ENCODE measurements at regions not wholly inside any gene's neighbourhood (a gene's known extent, or its start where the extent isn't known, plus 50 kb on each side); places are given as distances from the start of the nearest gene placed in this dataset.

DNA sequence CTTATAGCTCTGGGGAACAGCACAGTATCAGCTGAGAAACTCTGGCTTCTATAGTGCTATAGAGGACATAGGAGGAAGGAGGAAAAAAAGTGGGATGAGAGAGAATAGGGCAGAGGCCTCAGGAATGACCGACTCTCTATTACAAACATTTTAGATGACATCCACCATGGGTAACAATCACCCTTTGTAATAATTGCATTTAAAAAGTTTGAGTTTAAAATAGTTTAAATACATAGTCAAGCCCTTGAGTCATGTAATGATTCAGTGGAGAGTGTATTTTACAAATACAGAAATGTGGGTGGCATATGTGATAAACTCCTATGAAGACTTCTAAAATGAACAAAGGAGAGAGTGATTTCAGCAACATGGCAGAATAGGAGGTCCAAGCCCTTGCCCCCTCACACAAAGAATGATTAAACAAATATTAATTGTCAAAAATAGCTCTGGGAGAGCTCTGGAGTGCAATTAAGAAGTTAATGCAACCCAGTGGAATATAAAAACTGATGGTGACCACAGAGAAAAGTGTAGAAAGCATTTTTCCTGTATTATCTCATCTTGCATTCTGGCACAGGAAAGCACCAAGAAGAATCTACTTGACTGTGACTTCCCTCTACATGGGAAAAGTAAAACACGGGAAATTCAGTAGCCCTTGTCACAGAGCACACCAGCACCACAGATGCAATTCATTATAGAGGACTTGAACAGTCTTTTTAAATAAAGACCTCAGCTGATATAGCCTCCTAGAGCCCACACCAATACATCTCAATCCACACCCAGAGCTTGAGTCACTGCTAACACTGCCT is 569.0 kb upstream of the SORCS1 start:
- TF ChIP-seq, protein P1, sequence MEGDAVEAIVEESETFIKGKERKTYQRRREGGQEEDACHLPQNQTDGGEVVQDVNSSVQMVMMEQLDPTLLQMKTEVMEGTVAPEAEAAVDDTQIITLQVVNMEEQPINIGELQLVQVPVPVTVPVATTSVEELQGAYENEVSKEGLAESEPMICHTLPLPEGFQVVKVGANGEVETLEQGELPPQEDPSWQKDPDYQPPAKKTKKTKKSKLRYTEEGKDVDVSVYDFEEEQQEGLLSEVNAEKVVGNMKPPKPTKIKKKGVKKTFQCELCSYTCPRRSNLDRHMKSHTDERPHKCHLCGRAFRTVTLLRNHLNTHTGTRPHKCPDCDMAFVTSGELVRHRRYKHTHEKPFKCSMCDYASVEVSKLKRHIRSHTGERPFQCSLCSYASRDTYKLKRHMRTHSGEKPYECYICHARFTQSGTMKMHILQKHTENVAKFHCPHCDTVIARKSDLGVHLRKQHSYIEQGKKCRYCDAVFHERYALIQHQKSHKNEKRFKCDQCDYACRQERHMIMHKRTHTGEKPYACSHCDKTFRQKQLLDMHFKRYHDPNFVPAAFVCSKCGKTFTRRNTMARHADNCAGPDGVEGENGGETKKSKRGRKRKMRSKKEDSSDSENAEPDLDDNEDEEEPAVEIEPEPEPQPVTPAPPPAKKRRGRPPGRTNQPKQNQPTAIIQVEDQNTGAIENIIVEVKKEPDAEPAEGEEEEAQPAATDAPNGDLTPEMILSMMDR (IDR thresholded peaks at IDR 0.05): no peak
- TF ChIP-seq POLR2AphosphoS5 (IDR thresholded peaks at IDR 0.05) (no peak), POLR2A (IDR thresholded peaks at IDR 0.05; ENCODE audit: low read depth) (no peak), EP300 (IDR thresholded peaks at IDR 0.05) (no peak)
- DNase-seq (ENCODE audit: extremely low spot score): no peak
- Histone ChIP-seq H3K36me3 (no peaks in the 10 kb centered on the region), H3K4me3 (no peak overlapping the region), H3K27ac (replicated peaks in 1 of 4) (no peak overlapping the region), H3K4me1 (no peaks in the 10 kb centered on the region), H3K9me3 (peaks cover 0 to 16% (median 6%) of the 10 kb centered on the region in 4 donors), H3K27me3 (no peaks in the 10 kb centered on the region)
- WGBS: 81% methylated on average over 2 of the region's 2 CpGs
- intact Hi-C loops (cut with DNase I): no loop called here

DNA sequence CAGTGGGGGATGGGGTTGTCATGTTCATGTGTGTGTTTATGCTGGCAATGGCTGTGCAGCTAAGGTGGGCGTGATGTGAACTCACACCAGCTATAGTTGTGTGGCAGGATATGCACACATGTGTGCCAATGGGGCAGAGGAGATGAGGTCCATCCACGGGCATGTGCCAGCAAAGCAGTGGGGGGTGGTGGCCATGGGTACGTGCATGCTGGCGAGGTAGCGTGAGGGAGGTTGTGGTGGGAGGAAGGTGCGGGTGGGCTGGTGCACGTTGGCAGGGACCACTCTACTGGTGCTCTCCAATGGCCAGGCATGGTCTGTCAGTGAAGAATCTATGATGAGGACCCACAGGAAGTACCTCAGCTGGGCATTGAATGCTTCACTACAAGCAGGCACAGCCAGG is 567.5 kb upstream of the SORCS1 start:
- intact Hi-C loops (cut with DNase I): no loop called here
- H3K9me3 ChIP-seq: peaks cover 0 to 16% (median 6%) of the 10 kb centered on the region in 4 donors
- TF ChIP-seq EP300 (IDR thresholded peaks at IDR 0.05): no peak
- no peak for TF ChIP-seq POLR2A (IDR thresholded peaks at IDR 0.05; ENCODE audit: low read depth)
- TF ChIP-seq, protein P1 (IDR thresholded peaks at IDR 0.05): no peak
- TF ChIP-seq POLR2AphosphoS5 (IDR thresholded peaks at IDR 0.05): no peak
- no peaks in the 10 kb centered on the region for H3K27me3 ChIP-seq
- DNase-seq (ENCODE audit: extremely low spot score): no peak
- H3K4me1 ChIP-seq: no peaks in the 10 kb centered on the region
- no peaks in the 10 kb centered on the region for H3K36me3 ChIP-seq
- H3K4me3 ChIP-seq: no peak overlapping the region
- no peak overlapping the region for H3K27ac ChIP-seq (replicated peaks in 1 of 4)
- WGBS: 88% methylated on average over 7 of the region's 7 CpGs

DNA sequence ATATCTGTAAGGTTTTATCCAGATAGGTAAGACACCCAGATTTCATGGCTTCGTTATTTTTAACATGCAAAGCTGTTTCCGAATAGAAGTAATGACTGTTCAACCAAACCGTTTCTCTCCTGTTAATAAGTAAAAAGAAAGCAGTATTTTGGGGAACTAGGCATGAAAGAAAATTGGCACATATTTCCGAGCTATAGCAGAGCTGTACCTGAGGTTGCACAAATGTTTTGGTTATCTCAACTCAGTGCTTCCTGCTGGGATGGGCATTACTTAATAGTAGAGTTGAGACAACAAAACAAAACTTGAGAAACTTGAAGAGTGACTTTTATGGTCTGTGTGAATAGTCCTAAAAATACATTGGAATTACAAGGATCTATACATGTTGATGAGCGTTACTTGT is 564.3 kb upstream of the SORCS1 start:
- no peak overlapping the region for H3K27ac ChIP-seq (replicated peaks in 1 of 4)
- no peak for DNase-seq (ENCODE audit: extremely low spot score)
- intact Hi-C loops (cut with DNase I): no loop called here
- H3K9me3 ChIP-seq: peaks cover 0 to 6% (median under 1%) of the 10 kb centered on the region in 4 donors
- no peaks in the 10 kb centered on the region for H3K27me3 ChIP-seq
- H3K36me3 ChIP-seq: no peaks in the 10 kb centered on the region
- no peaks in the 10 kb centered on the region for H3K4me1 ChIP-seq
- TF ChIP-seq POLR2A (IDR thresholded peaks at IDR 0.05; ENCODE audit: low read depth) (no peak), POLR2AphosphoS5 (IDR thresholded peaks at IDR 0.05) (no peak), EP300 (IDR thresholded peaks at IDR 0.05) (no peak)
- TF ChIP-seq, protein P1 (IDR thresholded peaks at IDR 0.05): no peak
- H3K4me3 ChIP-seq: no peak overlapping the region
- 58% methylated on average over 5 of the region's 5 CpGs for WGBS

DNA sequence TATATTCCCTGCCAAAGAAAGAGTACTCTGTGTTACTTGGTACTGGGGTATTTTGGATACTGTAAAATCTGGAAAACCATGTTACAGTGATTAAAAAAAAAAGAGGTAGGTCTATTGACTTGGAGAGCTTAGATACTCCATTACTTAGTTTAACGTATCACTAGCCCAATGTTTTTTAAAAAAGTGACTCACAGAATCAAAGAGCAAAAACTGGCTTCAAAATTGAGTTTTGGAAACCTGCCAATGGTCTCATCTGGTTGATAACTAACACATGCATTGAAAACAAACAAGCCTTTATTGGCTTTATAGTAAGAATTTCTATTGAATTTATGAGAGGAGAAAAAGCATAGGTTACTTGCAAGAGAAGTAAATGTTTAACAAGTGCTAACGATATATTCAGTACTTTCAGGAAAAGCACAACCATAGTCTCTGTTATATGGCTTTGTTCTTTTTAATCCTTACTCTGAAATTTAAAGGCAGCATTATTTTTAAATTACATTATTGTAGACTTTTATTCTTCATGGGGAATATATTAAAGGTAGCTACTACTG is 563.3 kb upstream of the SORCS1 start:
- 50% methylated on average over 2 of the region's 2 CpGs for WGBS
- TF ChIP-seq, protein P1 (IDR thresholded peaks at IDR 0.05): no peak
- TF ChIP-seq POLR2A (IDR thresholded peaks at IDR 0.05; ENCODE audit: low read depth) (no peak), POLR2AphosphoS5 (IDR thresholded peaks at IDR 0.05) (no peak)
- H3K4me1 ChIP-seq: no peaks in the 10 kb centered on the region
- no peaks in the 10 kb centered on the region for H3K36me3 ChIP-seq
- H3K27ac ChIP-seq (replicated peaks in 1 of 4): no peak overlapping the region
- no peak for DNase-seq (ENCODE audit: extremely low spot score)
- H3K27me3 ChIP-seq: no peaks in the 10 kb centered on the region
- no peaks in the 10 kb centered on the region for H3K9me3 ChIP-seq
- intact Hi-C loops (cut with DNase I): no loop called here
- no peak overlapping the region for H3K4me3 ChIP-seq
